HG03469 (cell line): ENCODE measurements at regions not wholly inside any gene's neighbourhood (a gene's known extent, or its start where the extent isn't known, plus 50 kb on each side); places are given as distances from the start of the nearest gene placed in this dataset.
"Not testable (repeated sequence)": the region's sequence is repeated elsewhere in the genome, so short reads cannot be mapped to it uniquely, and the experiment has no call there.

Source experiments
- ATAC-seq: cut with Tn5 transposase; IDR thresholded peaks from one replicate; pipeline ENCODE4 v1.9.1; 2021; ENCODE audit warnings: mild to moderate bottlenecking, moderate library complexity, moderate number of reproducible peaks; ENCODE audit not compliant: unreplicated experiment

GRCh38 chr1:228796945-228797344, 61.7 kb downstream of the RHOU start:
- not testable (repeated sequence) for ATAC-seq

- no peak for ATAC-seq
Measured at GRCh38 chr1:228798035-228798434, 62.8 kb downstream of the RHOU start.

- no peak for ATAC-seq
Measured at GRCh38 chr1:228798548-228798947, 63.3 kb downstream of the RHOU start.

GRCh38 chr1:228799924-228800323, 64.6 kb downstream of the RHOU start:
- ATAC-seq, result no peak

- ATAC-seq, result no peak
Measured at GRCh38 chr1:228801068-228801467, 65.8 kb downstream of the RHOU start.

GRCh38 chr1:228802386-228803220, 67.3 kb downstream of the RHOU start:
- no peak for ATAC-seq

GRCh38 chr1:228803421-228803820, 68.1 kb downstream of the RHOU start:
- no peak for ATAC-seq

GRCh38 chr1:228804173-228804572, 68.9 kb downstream of the RHOU start:
- ATAC-seq, result no peak

GRCh38 chr1:228804640-228805413, 69.5 kb downstream of the RHOU start:
- ATAC-seq, result no peak

- ATAC-seq, result no peak
Measured at GRCh38 chr1:228807904-228808605, 72.8 kb downstream of the RHOU start.

GRCh38 chr1:228809621-228810394, 74.5 kb downstream of the RHOU start:
- no peak for ATAC-seq

GRCh38 chr1:228810395-228810758, 75.1 kb downstream of the RHOU start:
- ATAC-seq, result no peak

GRCh38 chr1:228810878-228811711, 75.8 kb downstream of the RHOU start:
- ATAC-seq, result no peak

- ATAC-seq, result no peak
Measured at GRCh38 chr1:228811712-228812305, 76.5 kb downstream of the RHOU start.

- ATAC-seq, result no peak
Measured at GRCh38 chr1:228812961-228813360, 77.7 kb downstream of the RHOU start.

GRCh38 chr1:228814176-228814575, 78.9 kb downstream of the RHOU start:
- no peak for ATAC-seq

GRCh38 chr1:228818296-228818695, 83.0 kb downstream of the RHOU start:
- no peak for ATAC-seq

- ATAC-seq, result no peak
Measured at GRCh38 chr1:228818928-228819630, 83.8 kb downstream of the RHOU start.

GRCh38 chr1:228821252-228821651, 86.0 kb downstream of the RHOU start:
- no peak for ATAC-seq
